C4-2B (cell line): ENCODE measurements at regions not wholly inside any gene's neighbourhood (a gene's known extent, or its start where the extent isn't known, plus 50 kb on each side); places are given as distances from the start of the nearest gene placed in this dataset.

Experiments
- CTCF ChIP-seq: fragments of 450-650 bp; conservative IDR thresholded peaks from 2 replicates; pipeline ENCODE4 v1.5.1; 2017; ENCODE audit warnings: mild to moderate bottlenecking
- ZFX ChIP-seq: fragments of 450-650 bp; IDR thresholded peaks from 2 replicates; pipeline ENCODE4 v1.6.1; 2017

GRCh38 chr17:37820995-37821713 is 76.3 kb upstream of the HNF1B start:
- TF ChIP-seq CTCF: no peak
- TF ChIP-seq ZFX: no peak
